ENCODE measurements at regions not wholly inside any gene's neighbourhood (a gene's known extent, or its start where the extent isn't known, plus 50 kb on each side); places are given as distances from the start of the nearest gene placed in this dataset.

GRCh38 chr2:145743011-145743410 is 1223.1 kb upstream of the ZEB2 start:
- no peak for TF ChIP-seq CTCF (IDR thresholded peaks at IDR 0.05)
- no peak for TF ChIP-seq EP300 (IDR thresholded peaks at IDR 0.05)
- TF ChIP-seq POLR2A (IDR thresholded peaks at IDR 0.05), result no peak
- no peak for TF ChIP-seq POLR2AphosphoS5 (IDR thresholded peaks at IDR 0.05)
